ENCODE measurements at regions not wholly inside any gene's neighbourhood (a gene's known extent, or its start where the extent isn't known, plus 50 kb on each side); places are given as distances from the start of the nearest gene placed in this dataset.
A peak's percentile ranks its signal among the peaks of the same experiment; 100 is the strongest.
"Not testable (repeated sequence)": the region's sequence is repeated elsewhere in the genome, so short reads cannot be mapped to it uniquely, and the experiment has no call there.

- no peak for DNase-seq
These were observed 207.5 kb upstream of the SAMSN1 start for GRCh38 chr21:14753466-14754258.

- DNase-seq = no peak
These were observed 207.0 kb upstream of the SAMSN1 start for GRCh38 chr21:14753069-14753465.

- DNase-seq = no peak
These were observed 206.3 kb upstream of the SAMSN1 start for GRCh38 chr21:14752345-14752909.

- no peak for DNase-seq
These were observed 205.7 kb upstream of the SAMSN1 start for GRCh38 chr21:14751602-14752344.

GRCh38 chr21:14751011-14751410 is 204.9 kb upstream of the SAMSN1 start:
- no peak for DNase-seq

GRCh38 chr21:14750041-14750440 is 203.9 kb upstream of the SAMSN1 start:
- no peak for DNase-seq

GRCh38 chr21:14748662-14749061 is 202.5 kb upstream of the SAMSN1 start:
- no peak for DNase-seq

GRCh38 chr21:14744368-14744767 is 198.3 kb upstream of the SAMSN1 start:
- DNase-seq = no peak

- DNase-seq = no peak
These were observed 196.0 kb upstream of the SAMSN1 start for GRCh38 chr21:14742119-14742518.

GRCh38 chr21:14741256-14741655 is 195.1 kb upstream of the SAMSN1 start:
- no peak for DNase-seq

GRCh38 chr21:14740692-14741091 is 194.6 kb upstream of the SAMSN1 start:
- DNase-seq = no peak

- no peak for DNase-seq
These were observed 194.0 kb upstream of the SAMSN1 start for GRCh38 chr21:14740116-14740515.

GRCh38 chr21:14739590-14739989 is 193.5 kb upstream of the SAMSN1 start:
- no peak for DNase-seq

- not testable (repeated sequence) for DNase-seq
These were observed 192.5 kb upstream of the SAMSN1 start for GRCh38 chr21:14738576-14738975.

GRCh38 chr21:14737922-14738321 is 191.8 kb upstream of the SAMSN1 start:
- peak; percentile 5 for DNase-seq

GRCh38 chr21:14737284-14737691 is 191.2 kb upstream of the SAMSN1 start:
- DNase-seq = no peak

- no peak for DNase-seq
These were observed 190.6 kb upstream of the SAMSN1 start for GRCh38 chr21:14736672-14737071.

- no peak for DNase-seq
These were observed 190.0 kb upstream of the SAMSN1 start for GRCh38 chr21:14736162-14736561.

- DNase-seq = no peak
These were observed 188.7 kb upstream of the SAMSN1 start for GRCh38 chr21:14734833-14735232.

- DNase-seq = peak; percentile 5
These were observed 188.1 kb upstream of the SAMSN1 start for GRCh38 chr21:14734191-14734590.

- no peak for DNase-seq
These were observed 179.1 kb upstream of the SAMSN1 start for GRCh38 chr21:14725219-14725618.

GRCh38 chr21:14722841-14723483 is 176.8 kb upstream of the SAMSN1 start:
- DNase-seq = no peak

- no peak for DNase-seq
These were observed 174.1 kb upstream of the SAMSN1 start for GRCh38 chr21:14720237-14720636.

GRCh38 chr21:14718951-14719350 is 172.8 kb upstream of the SAMSN1 start:
- no peak for DNase-seq

Data from stimulated activated CD4-positive, alpha-beta T cell treated with anti-CD3 and anti-CD28 coated beads, Interleukin-4, amount 100 ng/mL, for 1 hour (primary cell).